ENCODE measurements at regions not wholly inside any gene's neighbourhood (a gene's known extent, or its start where the extent isn't known, plus 50 kb on each side); places are given as distances from the start of the nearest gene placed in this dataset.
"Not testable (repeated sequence)": the region's sequence is repeated elsewhere in the genome, so short reads cannot be mapped to it uniquely, and the experiment has no call there.

DNA sequence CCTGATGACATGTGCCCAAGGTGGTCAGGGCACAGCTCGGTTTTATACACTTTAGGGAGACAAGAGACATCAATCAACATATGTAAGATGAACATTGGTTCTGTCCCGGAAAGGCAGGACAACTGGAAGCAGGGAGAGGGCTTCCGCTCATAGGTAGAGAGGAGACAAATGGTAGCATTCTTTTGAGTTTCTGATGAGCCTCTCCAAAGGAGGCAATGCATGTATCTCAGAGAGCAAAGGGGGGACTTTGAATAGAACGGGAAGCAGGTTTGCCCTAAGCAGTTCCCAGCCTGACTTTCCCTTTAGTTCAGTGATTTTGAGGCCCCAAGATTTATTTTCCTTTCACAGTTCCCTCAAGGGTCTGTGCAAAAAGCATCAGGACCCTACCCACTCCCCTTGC is 172.4 kb upstream of the TNRC6C start:
- no peak for DNase-seq

DNA sequence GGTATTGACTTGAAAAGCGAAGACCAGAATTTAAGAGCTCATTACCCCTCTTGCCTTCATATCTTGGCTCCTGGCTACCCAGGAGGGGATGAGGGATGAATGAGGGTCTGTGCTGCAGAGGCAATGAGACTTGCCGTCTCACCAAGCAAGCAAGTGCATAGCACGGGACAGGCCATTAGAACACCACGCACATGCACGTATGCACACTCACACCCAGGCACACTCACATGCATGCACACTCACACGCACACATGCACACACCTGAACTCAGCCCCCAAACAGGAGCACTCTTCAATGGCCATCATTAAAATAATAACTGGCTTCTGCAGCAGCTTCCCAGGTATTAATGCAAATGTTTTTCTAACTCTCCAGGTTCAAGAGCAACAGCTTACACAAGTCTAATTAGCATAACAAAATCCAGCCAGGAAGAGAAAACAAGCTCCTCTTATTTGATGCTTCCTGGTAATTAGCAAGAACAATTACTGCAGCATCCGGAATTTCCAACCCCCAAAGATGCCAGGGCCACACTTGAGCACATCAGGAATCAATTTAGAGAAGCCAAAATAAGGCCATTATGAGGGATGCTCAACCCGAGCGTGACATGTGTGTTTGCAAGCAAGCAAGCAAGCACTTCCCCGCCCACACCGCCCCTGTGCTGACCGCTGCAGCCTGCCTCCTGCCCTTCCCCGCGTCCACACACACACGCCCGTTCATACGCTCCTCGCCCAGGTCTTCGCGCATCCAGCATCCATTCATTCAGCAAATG is 171.6 kb upstream of the TNRC6C start:
- no peak for DNase-seq

DNA sequence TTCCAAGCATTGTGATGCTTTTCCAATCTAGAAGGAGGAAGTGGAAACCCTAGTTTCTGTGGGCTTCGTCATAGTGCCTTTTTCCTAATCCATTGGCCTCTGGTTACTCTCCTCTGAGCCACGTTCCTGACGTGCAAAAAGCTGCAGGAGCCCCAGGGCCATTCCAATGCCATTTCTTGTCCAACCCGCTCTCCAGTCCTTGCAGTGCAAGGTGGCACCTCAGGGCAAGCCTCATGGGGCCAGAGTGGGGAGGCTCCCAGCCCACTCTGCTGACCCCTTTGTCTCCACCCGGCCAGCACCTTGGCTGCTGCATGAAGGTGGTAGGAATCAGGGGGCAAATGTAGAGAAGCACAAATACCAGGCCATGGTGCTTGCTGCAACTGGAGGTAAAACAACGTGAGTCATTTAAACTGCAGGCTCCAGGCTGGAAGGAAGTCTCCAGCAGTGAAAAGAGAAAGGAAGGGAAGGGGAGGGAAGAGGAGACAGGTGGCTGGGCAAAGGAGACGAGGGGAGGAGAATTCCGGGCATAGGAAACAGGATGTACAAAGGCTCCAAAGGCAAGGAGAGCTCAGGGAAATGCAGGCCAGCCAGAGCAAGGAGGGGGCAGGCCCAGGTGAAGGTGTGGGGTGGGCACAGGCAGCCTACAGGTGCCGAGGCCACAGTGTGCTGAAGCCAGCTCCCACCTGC is 168.2 kb upstream of the TNRC6C start:
- no peak for DNase-seq

DNA sequence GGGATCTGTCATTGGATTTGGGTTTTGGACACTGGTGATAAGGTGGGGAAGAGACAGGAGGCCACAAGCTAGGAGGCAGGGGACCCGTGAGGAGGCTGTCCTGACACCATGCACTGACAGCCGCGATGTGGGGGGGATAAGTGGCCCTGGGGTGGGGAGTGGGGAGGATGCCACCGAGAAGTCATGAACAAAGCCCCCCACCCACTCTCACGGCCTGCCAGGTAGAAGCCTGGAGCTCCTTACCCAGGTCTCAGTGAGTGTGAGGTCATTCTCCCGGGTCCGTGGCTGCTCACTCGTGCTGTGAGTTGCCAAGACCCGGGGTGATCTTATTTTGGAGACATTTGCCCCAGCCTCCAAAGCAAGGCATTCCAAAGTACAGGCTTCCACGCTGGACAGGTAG is 165.9 kb upstream of the TNRC6C start:
- DNase-seq = no peak

DNA sequence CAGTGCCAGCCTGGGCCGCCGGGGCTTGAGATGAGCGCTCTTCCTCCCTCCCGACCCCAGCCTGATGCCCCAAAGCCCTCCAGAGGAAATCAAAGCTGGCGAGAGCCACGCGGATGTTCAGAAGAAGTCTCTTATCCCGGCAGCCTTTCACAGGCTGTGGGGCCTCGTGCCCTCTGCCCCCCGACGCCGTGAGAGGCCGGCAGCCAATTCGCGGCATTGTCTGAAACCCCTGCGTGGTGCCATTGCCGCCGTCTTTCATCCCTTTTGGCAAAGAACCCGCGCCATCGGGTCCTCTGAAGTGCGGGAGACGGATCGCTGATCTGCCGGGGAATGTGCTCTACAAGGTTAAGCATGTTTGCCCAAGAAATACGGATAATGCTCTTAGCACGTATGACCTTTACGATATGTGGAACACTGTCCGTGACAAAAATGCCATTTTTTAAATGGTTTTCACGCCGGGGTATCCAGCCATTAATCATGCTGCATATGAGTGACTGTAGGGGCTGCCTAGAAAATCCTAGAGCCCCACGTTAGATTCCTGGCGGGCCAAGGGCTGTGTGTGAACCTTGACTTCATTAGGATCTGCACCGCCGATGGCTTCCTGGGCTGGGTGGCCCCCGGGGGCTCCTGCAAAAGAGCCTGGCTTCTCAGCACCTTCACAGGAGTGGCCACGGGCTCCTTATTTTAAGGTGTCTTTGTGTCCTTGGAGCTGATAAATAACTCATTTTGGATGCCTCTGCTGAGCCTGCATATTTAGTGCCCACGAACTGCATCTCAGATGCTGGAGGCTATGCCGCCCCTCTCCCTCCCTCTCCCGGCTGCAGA is 165.1 kb upstream of the TNRC6C start:
- no peak for DNase-seq

DNA sequence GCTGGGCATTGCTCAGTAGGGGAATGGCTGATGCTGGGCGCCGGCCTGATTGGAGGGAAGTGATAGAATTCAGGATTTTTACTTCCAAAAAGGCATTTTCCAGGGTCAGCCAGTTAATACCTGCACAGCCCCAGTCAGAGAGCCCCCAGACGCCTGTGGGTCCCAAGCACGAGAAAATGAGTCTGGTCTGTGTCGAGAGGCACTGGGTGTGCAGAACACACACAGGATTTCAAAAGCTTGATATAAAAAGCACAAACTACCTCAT is 164.6 kb upstream of the TNRC6C start:
- no peak for DNase-seq

DNA sequence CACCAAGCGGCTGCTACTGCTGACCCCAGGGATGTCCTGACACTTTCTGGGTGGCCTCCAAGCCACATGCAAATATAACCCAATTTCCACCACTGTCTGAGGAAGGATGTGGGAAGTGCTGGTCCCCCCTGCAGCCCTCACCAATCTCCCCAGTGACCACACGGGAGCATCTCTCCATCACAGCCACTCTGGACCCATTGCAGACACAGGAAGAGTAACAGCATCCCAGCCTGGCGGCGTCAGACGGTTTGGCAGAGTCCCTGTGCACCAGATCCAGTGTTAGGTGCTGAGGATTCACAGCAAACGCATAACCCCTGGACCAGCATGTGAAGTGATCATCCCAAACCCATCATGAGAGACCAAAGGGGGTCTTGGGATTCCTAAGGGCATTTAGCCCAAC is 163.7 kb upstream of the TNRC6C start:
- no peak for DNase-seq

DNA sequence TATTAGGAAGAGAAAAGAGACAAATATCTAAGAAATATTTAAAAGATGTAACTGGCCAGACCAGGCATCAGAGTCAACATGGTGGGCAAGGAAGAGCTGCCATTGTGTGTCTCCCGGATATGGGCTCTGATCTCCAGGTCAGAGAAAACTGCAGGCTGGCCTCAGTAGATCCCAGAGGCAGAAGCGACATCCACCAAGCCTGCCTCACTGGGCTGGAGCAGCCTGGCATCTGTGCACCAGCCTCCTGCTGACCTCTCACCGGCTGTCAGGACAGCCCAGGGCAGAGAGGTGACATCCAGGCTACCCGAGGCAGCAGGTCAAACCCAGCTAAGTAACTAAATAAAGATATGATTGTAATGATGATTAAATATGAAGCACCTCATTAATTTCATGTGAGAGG is 162.8 kb upstream of the TNRC6C start:
- DNase-seq = no peak

DNA sequence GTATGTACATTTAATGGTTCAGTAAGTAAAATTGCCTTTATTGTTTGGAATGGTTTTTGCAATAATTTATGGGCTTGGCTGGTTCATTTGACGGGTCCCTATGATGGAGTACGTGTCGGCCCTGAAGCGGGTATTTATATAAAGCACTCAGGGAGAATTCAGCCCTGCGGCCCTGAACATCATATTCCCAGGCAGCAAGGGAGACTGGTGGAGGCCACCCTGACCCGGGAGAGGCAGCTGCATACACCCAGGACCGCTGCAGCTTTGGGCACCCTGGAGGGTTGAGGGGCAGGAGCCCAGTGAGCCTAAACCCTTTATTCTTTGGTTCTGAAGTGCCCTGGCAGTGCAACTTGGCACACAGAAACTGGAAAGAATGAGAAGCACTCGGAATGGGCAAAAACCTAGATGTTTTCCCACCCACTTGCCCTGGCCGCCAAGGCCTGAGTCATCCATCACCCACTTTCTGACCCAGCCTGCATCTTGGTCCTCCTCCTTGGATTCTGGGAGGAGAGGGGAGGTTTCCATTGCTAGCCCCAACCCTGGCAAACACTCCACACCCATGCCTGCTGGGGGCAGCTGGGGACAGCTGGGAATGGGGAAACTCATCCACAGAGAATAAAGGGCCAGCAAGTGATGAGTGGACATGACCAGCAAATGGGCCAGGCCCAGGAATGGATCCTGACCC is 162.2 kb upstream of the TNRC6C start:
- no peak for DNase-seq

DNA sequence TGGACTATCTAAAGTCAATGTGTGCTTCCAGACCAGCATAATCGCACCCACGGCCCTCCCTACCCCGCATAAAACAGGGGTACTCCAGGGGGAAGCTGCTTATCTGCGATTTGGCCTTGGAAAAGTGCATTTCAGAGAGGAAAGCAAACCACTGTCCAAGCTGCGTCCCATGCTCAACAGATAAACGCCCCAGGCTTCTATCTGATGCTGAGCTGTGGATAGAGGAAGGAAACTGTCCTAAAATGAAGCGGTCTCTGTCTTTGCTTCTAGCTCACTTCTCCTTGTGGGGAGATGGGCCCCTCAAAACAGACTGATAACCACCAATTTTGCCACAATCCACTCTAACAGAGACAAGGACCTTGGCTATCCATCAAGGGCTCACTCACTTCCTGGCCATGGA is 160.5 kb upstream of the TNRC6C start:
- no peak for DNase-seq

DNA sequence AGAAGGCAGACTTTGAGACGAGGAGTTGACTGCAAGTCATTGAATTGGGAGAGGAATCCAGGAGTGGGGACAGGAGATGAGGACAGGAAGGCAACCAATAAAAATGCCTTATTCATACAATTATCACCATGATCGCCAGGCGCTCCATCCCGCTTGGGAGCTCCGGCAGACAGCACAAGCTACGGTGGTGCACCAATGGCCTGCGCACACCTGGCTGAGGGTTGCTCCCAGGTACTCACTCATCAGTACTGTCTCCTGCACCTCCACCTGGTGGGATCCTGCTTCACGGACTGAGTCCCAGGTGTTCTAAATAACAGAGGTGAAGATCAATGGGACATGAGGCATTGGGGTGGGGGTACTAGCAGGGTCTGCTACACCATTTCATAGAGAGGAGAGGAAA is 160.0 kb upstream of the TNRC6C start:
- no peak for DNase-seq

DNA sequence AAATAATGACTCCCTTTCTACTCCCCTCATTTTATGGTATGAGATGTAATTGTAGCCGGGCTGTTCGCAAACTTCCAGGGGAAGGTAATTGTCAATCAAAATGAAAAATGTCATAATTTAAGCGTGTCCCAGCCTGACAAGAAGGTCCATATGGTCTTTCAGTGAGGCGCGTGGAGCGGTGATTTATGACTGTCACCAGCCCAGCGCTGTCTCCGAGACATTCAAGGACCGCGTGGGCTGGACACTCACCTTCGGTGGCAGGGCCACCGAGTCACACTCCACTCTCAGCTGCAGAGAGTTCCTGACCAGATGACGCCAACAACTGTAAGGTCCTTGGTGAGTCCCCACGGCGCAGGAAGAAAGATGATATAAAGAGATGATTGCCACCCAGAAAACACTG is 157.7 kb upstream of the TNRC6C start:
- DNase-seq = no peak

DNA sequence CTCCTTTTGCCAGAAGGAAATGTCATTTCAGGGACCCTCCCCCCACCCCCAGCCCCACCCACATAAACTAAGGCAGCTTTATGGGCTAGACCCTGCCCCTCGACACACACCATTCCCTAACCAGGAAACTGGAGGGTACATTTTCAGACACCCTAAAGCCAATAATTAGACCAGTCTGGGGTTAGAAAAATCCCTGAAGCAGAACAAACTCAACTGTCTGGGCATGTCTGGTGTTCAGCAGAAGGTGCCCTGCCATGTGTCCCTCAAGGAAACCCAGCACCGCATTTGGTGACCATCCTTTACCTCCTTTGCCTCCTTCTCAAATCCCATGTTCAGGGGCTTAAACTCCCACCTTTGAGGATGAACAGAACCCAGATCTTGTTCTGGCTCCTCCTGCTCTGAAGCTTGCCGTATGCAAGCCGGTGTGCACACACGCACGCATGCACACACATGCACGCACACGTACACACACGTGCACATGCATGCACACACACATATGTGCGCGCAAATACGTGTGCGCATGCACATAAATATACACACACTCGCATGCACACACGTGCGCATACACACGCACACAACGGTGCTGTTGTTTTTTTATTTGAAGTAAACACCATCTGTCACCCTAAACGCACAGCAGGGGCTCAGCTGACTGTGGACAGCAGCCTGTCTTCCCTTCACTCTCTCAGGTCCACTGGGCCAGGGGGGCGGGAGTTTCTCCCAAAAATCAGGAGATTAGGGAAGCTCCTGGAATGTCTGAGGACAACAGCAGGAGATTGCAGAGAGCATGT is 156.8 kb upstream of the TNRC6C start:
- DNase-seq = no peak

DNA sequence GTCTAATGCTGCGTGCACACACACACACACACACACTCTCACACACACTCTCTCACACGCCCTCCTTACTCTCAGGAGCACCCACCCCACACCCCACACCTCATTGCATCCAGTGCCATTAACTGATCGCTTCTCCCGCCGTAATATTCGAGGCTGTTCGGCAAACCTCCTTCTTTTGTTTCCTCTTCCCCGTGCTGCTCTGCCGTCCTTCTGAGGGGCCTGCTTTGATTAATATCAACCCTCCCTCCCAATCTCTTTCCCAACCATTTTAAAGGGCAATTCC is 156.2 kb upstream of the TNRC6C start:
- DNase-seq = no peak

DNA sequence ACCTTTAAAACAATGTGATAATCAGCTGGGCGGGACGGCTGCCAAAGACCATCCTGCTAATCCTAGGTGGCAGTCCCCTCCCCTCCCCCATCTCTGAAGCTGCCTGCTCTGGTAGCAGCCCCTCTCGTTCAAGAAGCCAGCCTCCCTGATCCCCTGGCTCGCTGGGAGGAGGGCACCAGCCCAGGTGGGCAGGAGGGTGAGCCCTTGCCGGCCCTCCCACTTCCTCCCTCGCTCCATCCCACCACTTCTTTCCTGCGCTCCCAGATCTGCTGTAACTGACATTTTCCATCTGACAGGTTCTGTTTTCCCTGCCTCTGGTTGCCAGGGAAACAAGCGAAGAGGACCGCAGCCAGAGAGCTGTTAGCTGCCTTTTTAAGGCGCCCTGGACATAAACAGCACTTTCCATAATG is 155.7 kb upstream of the TNRC6C start:
- DNase-seq = no peak

DNA sequence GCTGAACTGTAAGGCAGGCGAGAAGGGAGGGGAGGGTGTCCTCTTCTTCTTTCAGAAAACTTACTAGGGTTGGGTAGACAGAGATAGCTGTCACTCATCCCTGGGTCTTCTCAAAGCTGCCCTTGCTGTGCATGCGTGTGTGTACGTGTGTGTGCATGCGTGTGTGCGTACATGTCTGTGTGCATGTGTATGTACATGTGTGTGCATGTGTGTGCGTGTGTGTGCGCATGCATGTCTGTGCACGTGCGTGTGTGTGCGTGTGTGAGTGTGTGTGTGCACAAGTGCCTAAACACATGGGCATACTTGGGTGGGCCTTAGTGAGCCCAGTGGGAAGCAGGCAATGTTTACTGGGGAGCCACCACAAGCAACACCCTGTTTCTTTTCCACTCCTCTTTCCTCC is 154.8 kb upstream of the TNRC6C start:
- DNase-seq = no peak

DNA sequence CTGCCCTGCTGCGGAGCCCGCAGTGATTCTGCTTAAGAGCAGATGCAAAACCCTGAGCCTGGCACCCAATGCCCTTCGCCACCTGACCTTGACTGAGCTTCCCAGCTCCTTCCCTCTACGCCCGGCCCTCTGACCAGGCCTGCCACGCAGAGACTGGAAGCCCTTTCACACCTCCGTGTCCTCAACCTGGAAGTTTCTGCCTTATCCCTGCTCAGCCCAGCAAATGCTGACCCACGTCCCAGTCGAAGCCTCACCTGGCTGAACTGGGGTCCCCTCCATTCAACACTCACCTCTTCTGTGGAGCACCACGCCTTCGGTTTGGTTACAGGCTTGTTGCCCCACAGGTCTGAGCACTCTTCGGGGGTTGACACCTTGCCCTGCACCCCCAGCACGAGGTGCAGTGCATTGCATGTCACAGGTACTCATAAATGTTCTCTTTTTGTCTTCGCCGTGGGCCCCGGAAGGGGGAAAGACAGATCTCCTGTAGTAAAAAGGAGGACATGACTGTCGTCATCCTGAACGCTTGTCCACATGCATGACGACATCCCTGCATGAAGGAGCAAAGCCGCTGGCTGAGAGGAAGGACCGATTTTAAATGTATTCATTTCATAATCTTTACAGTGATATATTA is 153.6 kb upstream of the TNRC6C start:
- no peak for DNase-seq

DNA sequence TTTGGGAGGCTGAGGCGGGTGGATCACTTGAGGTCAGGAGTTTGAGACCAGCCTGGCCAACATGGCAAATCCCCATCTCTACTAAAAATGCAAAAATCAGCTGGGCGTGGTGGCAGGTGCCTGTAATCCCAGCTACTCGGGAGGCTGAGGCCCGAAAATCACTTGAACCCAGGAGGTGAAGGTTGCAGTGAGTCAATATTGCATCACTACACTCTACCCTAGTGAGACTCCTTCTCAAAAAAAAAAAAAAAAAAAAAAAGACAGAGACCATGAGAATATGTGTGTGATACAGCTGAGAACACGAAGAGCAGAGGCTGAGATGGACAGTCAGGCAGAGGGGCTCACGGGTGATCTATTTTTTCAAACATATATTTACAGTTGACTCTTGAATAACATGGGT is 152.5 kb upstream of the TNRC6C start:
- DNase-seq = not testable (repeated sequence)

DNA sequence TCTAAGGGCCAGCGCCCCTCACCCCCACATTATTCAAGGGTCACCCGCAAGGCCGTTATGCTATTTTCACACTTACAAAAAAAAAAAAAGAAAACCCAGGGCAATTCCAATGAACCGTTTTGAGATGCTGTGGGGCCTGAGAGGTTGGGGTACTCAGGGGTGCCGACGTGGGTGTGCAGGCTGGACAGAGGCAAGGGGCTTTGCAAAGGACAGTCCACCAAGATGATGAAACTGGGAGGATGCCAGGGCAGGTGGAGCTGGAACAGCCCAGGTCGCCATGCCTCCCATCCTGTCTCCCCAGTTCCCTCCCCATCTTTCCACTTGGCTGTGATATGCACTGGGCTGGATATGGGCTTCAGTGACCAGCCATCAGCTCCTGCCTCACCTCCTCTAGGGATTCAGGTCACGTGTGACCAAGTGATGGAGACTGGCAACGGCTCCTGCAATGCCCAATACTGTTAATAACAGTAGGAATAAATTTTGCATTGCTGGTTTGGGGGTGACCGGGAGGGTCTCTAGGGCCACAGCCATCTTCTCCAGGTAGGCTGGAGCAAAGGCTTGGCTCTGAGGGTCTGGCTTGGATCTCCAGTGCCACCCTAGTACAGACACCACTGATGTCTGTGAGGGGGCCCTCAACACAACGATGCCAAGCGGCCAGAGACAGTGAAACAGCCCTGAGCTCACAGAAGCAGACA is 151.3 kb upstream of the TNRC6C start:
- no peak for DNase-seq

DNA sequence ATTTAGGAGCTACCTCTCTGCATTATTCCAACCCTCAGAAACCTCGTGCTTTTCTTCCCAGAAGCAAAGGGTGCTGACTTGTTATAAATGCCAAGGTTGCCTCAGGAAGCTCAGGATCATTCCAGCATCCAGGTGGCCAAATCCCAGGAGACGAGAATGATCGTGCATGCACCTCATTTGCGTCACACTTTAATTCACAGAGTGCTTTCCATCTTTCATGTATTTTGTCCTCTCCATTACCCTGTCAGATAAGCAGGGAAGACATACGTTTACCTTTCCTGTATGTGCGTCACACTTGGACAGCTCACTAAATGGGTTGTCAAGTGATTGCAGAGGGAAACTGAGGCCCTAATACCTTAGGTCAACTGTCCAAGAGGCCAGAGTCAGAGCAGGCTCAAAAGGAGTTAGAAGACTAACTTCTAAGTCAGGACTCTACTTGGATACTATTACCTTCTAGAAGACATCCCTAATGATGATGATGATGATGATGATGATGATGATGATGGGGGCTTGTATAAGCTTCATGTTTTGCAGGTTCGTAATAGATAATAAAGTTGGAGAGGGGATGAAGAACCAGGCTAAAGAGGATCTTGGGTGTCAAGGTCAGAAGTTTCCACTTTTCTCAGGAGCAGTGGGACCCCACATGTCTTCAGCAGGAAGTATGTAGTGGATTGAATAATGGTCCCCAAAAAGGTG is 150.6 kb upstream of the TNRC6C start:
- DNase-seq = no peak

All from stimulated activated naive CD4-positive, alpha-beta T cell (primary cell).